GM19463 (cell line): ENCODE measurements at regions not wholly inside any gene's neighbourhood (a gene's known extent, or its start where the extent isn't known, plus 50 kb on each side); places are given as distances from the start of the nearest gene placed in this dataset.
"Not testable (repeated sequence)": the region's sequence is repeated elsewhere in the genome, so short reads cannot be mapped to it uniquely, and the experiment has no call there.

Source experiments
- ATAC-seq: cut with Tn5 transposase; IDR thresholded peaks from one replicate; pipeline ENCODE4 v1.9.1; 2021; ENCODE audit warnings: mild to moderate bottlenecking, moderate library complexity; ENCODE audit not compliant: unreplicated experiment

- no peak for ATAC-seq
Measured at GRCh38 chr5:53733853-53734252, 173.4 kb downstream of the NDUFS4 start.

- ATAC-seq = no peak
Measured at GRCh38 chr5:53738105-53738504, 177.7 kb downstream of the NDUFS4 start.

- ATAC-seq = no peak
Measured at GRCh38 chr5:53739111-53739510, 178.7 kb downstream of the NDUFS4 start.

- ATAC-seq = no peak
Measured at GRCh38 chr5:53749621-53750020, 189.2 kb downstream of the NDUFS4 start.

GRCh38 chr5:53752282-53752681 is 191.8 kb downstream of the NDUFS4 start:
- ATAC-seq = not testable (repeated sequence)

- no peak for ATAC-seq
Measured at GRCh38 chr5:53766673-53767072, 206.2 kb downstream of the NDUFS4 start.

- peak; percentile 58 for ATAC-seq
Measured at GRCh38 chr5:53777864-53778618, 217.6 kb downstream of the NDUFS4 start.

- ATAC-seq = peak; percentile 42
Measured at GRCh38 chr5:53779541-53779981, 219.1 kb downstream of the NDUFS4 start.

- no peak for ATAC-seq
Measured at GRCh38 chr5:53782620-53783019, 222.2 kb downstream of the NDUFS4 start.

GRCh38 chr5:53783624-53784228 is 223.3 kb downstream of the NDUFS4 start:
- no peak for ATAC-seq

GRCh38 chr5:53784596-53784995 is 224.2 kb downstream of the NDUFS4 start:
- ATAC-seq = no peak

- ATAC-seq = no peak
Measured at GRCh38 chr5:53785924-53786323, 225.5 kb downstream of the NDUFS4 start.

- ATAC-seq = no peak
Measured at GRCh38 chr5:53790026-53790425, 229.6 kb downstream of the NDUFS4 start.

GRCh38 chr5:53792338-53792737 is 231.9 kb downstream of the NDUFS4 start:
- no peak for ATAC-seq

GRCh38 chr5:53799644-53800043 is 239.2 kb downstream of the NDUFS4 start:
- not testable (repeated sequence) for ATAC-seq

GRCh38 chr5:53808392-53808791 is 248.0 kb downstream of the NDUFS4 start:
- ATAC-seq = not testable (repeated sequence)

- no peak for ATAC-seq
Measured at GRCh38 chr5:53814819-53815218, 254.4 kb downstream of the NDUFS4 start.

GRCh38 chr5:53815471-53815870 is 255.0 kb downstream of the NDUFS4 start:
- ATAC-seq = no peak

- no peak for ATAC-seq
Measured at GRCh38 chr5:53817183-53817582, 256.7 kb downstream of the NDUFS4 start.

- no peak for ATAC-seq
Measured at GRCh38 chr5:53819482-53819881, 259.0 kb downstream of the NDUFS4 start.

GRCh38 chr5:53820119-53820801 is 259.8 kb downstream of the NDUFS4 start:
- ATAC-seq = peak; percentile 55

- peak; percentile 93 for ATAC-seq
Measured at GRCh38 chr5:53820802-53821171, 260.3 kb downstream of the NDUFS4 start.
